HepG2 (cell line): ENCODE measurements at regions not wholly inside any gene's neighbourhood (a gene's known extent, or its start where the extent isn't known, plus 50 kb on each side); places are given as distances from the start of the nearest gene placed in this dataset.

ENCODE experiments used
- ATAC-seq: fragments of 200-7000 bp; cut with Tn5 transposase; 3 replicates; pipeline ENCODE4 v1.9.1; 2020; ENCODE audit warnings: mild to moderate bottlenecking, moderate library complexity
- BruUV-seq: library from RNA; stranded (reverse); fragments of 400-500 nt; replicated peaks from 2 replicates; lab custom pipeline; 2021; lab: Mats Ljungman, UMichigan
- CTCF ChIA-PET: fragments of 300-600 bp; formaldehyde crosslinking; extraction: SDS; loops from one replicate; lab custom pipeline; 2021; ENCODE audit warnings: low total read pairs, inconsistent platforms, low intra/inter-chr PET ratio; lab: Yijun Ruan, JAX
- POLR2A ChIA-PET: fragments of 350-600 bp; sonication (Branson Sonifier 250); formaldehyde crosslinking; loops from one replicate; lab custom pipeline; 2020; ENCODE audit warnings: antibody characterized with exemption, inconsistent platforms; lab: Yijun Ruan, JAX
- DNase-seq: peaks from one replicate; pipeline ENCODE4 v3.0.0-alpha.2; 2015; ENCODE audit warnings: low spot score
- FAIRE-seq: peaks from 3 replicates; lab custom pipeline; 2011; peaks lifted over from hg19 to GRCh38; lab: Jason Lieb, UNC
- H2AFZ ChIP-seq: one replicate; pipeline ENCODE4 v1.6.1; 2011; ENCODE audit warnings: low read length, inconsistent platforms
- H3K27ac ChIP-seq: fragments of 300-600 bp; 3 replicates; pipeline ENCODE4 v1.8.0; 2011; ENCODE audit warnings: mixed run types, mild to moderate bottlenecking, mixed read lengths, low read length, inconsistent platforms; ENCODE audit not compliant: insufficient read depth; ENCODE audit errors: extremely low read length
- H3K27me3 ChIP-seq, 2 experiments: fragments of 200-600 bp in 1 of 2; 2 replicates in 1 of 2; 3 replicates in 1 of 2; pipeline versions ENCODE4 v1.6.0 to v1.8.0; 2011; ENCODE audit warnings: low read length in 2 of 2, mild to moderate bottlenecking in 2 of 2, moderate library complexity in 2 of 2, inconsistent platforms in 1 of 2; ENCODE audit not compliant: insufficient read depth in 2 of 2, control insufficient read depth in 1 of 2
- H3K36me3 ChIP-seq, 2 experiments: fragments of 200-600 bp in 1 of 2; replicated peaks in 1 of 2; 2 replicates in 1 of 2; 3 replicates in 1 of 2; pipeline versions ENCODE4 v1.5.1 to v1.8.0; 2011; ENCODE audit warnings: low read length in 2 of 2, inconsistent platforms in 1 of 2; ENCODE audit not compliant: insufficient read depth in 2 of 2, control insufficient read depth in 1 of 2
- H3K4me1 ChIP-seq: 2 replicates; pipeline ENCODE4 v1.5.1; 2012; ENCODE audit warnings: low read length, inconsistent platforms; ENCODE audit not compliant: insufficient read depth
- H3K4me2 ChIP-seq: 2 replicates; pipeline ENCODE4 v1.6.0; 2011; ENCODE audit warnings: low read depth, low read length, inconsistent platforms
- H3K4me3 ChIP-seq, 3 experiments: fragments of 200-600 bp in 1 of 3; sonication (generic), shearing (Covaris generic) in 1 of 3; replicated peaks in 1 of 3; 2 replicates each; pipeline ENCODE4 v1.5.1; 2011 to 2016; ENCODE audit warnings: low read length in 3 of 3, inconsistent platforms in 2 of 3, low read depth in 2 of 3, mild to moderate bottlenecking in 2 of 3, control low read depth in 1 of 3, mixed read lengths in 1 of 3; ENCODE audit not compliant: insufficient read depth in 1 of 3
- H3K79me2 ChIP-seq: one replicate; pipeline ENCODE4 v1.6.1; 2011; ENCODE audit warnings: low read length, inconsistent platforms; ENCODE audit not compliant: insufficient read depth
- H3K9ac ChIP-seq: 2 replicates; pipeline ENCODE4 v1.6.0; 2011; ENCODE audit warnings: mild to moderate bottlenecking, low read depth, low read length, inconsistent platforms; ENCODE audit not compliant: insufficient read depth
- H3K9me3 ChIP-seq: 2 replicates; pipeline ENCODE4 v1.5.1; 2012; ENCODE audit warnings: mild to moderate bottlenecking, low read length
- H4K20me1 ChIP-seq: 2 replicates; pipeline ENCODE4 v1.6.0; 2011; ENCODE audit warnings: inconsistent platforms, mild to moderate bottlenecking, low read length, moderate library complexity; ENCODE audit not compliant: insufficient read depth
- AHR ChIP-seq: IDR thresholded peaks from 2 replicates; pipeline ENCODE4 v1.6.1; 2018; ENCODE audit warnings: missing genetic modification reagents, missing compliant biosample characterization
- HIC2 ChIP-seq: sonication (generic); formaldehyde crosslinking; IDR thresholded peaks from 2 replicates; pipeline ENCODE4 v1.9.0; 2022; ENCODE audit warnings: low read depth, missing genetic modification reagents
- KLF11 ChIP-seq: IDR thresholded peaks from 2 replicates; pipeline ENCODE4 v1.6.1; 2016; ENCODE audit warnings: missing compliant biosample characterization
- MLLT10 ChIP-seq: sonication (generic); formaldehyde crosslinking; IDR thresholded peaks from 2 replicates; pipeline ENCODE4 v1.4.0; 2020; ENCODE audit warnings: missing genetic modification reagents
- PRMT3 ChIP-seq: sonication (generic); formaldehyde crosslinking; IDR thresholded peaks from 2 replicates; pipeline ENCODE4 v1.8.1; 2022; ENCODE audit warnings: low read depth, mild to moderate bottlenecking, moderate library complexity, missing genetic modification reagents, borderline replicate concordance
- SAFB2 ChIP-seq: sonication (generic); formaldehyde crosslinking; IDR thresholded peaks from 2 replicates; pipeline ENCODE4 v1.5.1; 2020; ENCODE audit warnings: missing genetic modification reagents, low read depth, mild to moderate bottlenecking, borderline replicate concordance
- SOX6 ChIP-seq, 2 experiments: fragments of 450-650 bp in 1 of 2; sonication (generic) in 1 of 2; formaldehyde crosslinking in 1 of 2; IDR thresholded peaks; 2 replicates each; pipeline versions ENCODE4 v1.4.0 to v1.6.1; 2017 to 2020; ENCODE audit warnings: antibody characterized with exemption in 1 of 2, mild to moderate bottlenecking in 1 of 2, missing genetic modification reagents in 1 of 2
- TAF15 ChIP-seq: fragments of 200-400 bp; formaldehyde crosslinking; IDR thresholded peaks from one replicate; pipeline ENCODE4 v1.6.1; 2018; ENCODE audit warnings: mild to moderate bottlenecking, low read depth, low read length; ENCODE audit not compliant: poor library complexity, severe bottlenecking
- ZHX1 ChIP-seq: sonication (generic); formaldehyde crosslinking; IDR thresholded peaks from 2 replicates; pipeline ENCODE4 v1.8.1; 2022; ENCODE audit warnings: low read depth, mild to moderate bottlenecking, missing genetic modification reagents
- ZNF577 ChIP-seq: sonication (generic); formaldehyde crosslinking; IDR thresholded peaks from 2 replicates; pipeline ENCODE4 v1.4.0; 2020; ENCODE audit warnings: mild to moderate bottlenecking, low read depth, missing genetic modification reagents, borderline replicate concordance
- ZNF615 ChIP-seq: sonication (generic); formaldehyde crosslinking; IDR thresholded peaks from 2 replicates; pipeline ENCODE4 v1.5.0; 2020; ENCODE audit warnings: mild to moderate bottlenecking, missing genetic modification reagents, borderline replicate concordance
- ZNF629 ChIP-seq: sonication (generic); formaldehyde crosslinking; conservative IDR thresholded peaks from 2 replicates; pipeline ENCODE4 v1.5.0; 2020; ENCODE audit warnings: missing genetic modification reagents
- ZNF747 ChIP-seq: sonication (generic); formaldehyde crosslinking; IDR thresholded peaks from 2 replicates; pipeline ENCODE4 v1.8.1; 2023; ENCODE audit warnings: missing genetic modification reagents, mild to moderate bottlenecking, borderline replicate concordance
- WGBS: methylation state at CpG from one replicate; pipeline ENCODE4 v1.1.6; 2017; ENCODE audit warnings: low lambda C conversion rate; 5-methylcytosine and 5-hydroxymethylcytosine counted together
- in situ Hi-C: cut with HindIII; loops from 2 replicates; pipeline ENCODE4 v1.10.0; 2017; ENCODE audit warnings: low pct_unique_long_range_greater_than_20kb; ENCODE audit not compliant: extremely low pct_ligation_motif_present
- intact Hi-C: fragments of 100-400 bp; cut with micrococcal nuclease; formaldehyde crosslinking; loops from one replicate; pipeline ENCODE4 v1.10.0; 2022; ENCODE audit not compliant: unreplicated experiment

GRCh38 chr14:104512061-104512460 is 67.5 kb upstream of the C14orf180 start:
- BruUV-seq: no TSS peak
- no peak overlapping the region for H2AFZ ChIP-seq
- H3K79me2 ChIP-seq: no peaks in the 10 kb centered on the region
- H3K4me3 ChIP-seq: no peak overlapping the region
- POLR2A ChIA-PET: no interaction called here
- TF ChIP-seq ZNF629 (CRISPR knock-in tag): no peak
- no peak for TF ChIP-seq KLF11 (CRISPR knock-in tag)
- no peak for TF ChIP-seq HIC2 (CRISPR knock-in tag)
- TF ChIP-seq ZNF577 (CRISPR knock-in tag): no peak
- TF ChIP-seq AHR: no peak
- TF ChIP-seq, all 625 proteins: peak for 0
- Histone ChIP-seq H3K9ac (no peak overlapping the region), H3K27ac (no peak overlapping the region), H3K4me1 (no peaks in the 10 kb centered on the region), H4K20me1 (no peaks in the 10 kb centered on the region), H3K4me2 (no peak overlapping the region), H3K36me3 (no peaks in the 10 kb centered on the region), H3K27me3 (peaks cover 1 to 8% of the 10 kb centered on the region in 2 experiments; a peak in 4 of 5 replicates), H3K9me3 (no peaks in the 10 kb centered on the region)
- intact Hi-C loops: no loop called here
- in situ Hi-C loops: no loop called here
- WGBS: 13% methylated on average over 5 of the region's 10 CpGs
- CTCF ChIA-PET: no interaction called here
- FAIRE-seq (no peak), ATAC-seq (no peak), DNase-seq (no peak)

GRCh38 chr14:104512771-104513640 is 66.6 kb upstream of the C14orf180 start:
- H4K20me1 ChIP-seq: no peaks in the 10 kb centered on the region
- BruUV-seq: no TSS peak
- H3K36me3 ChIP-seq: no peaks in the 10 kb centered on the region
- DNase-seq: no peak
- in situ Hi-C loops (no loop called here), intact Hi-C loops (no loop called here)
- no peak overlapping the region for H3K4me3 ChIP-seq
- H2AFZ ChIP-seq: no peak overlapping the region
- no peak; the same call in 2 of the 3 replicates for ATAC-seq
- H3K27ac ChIP-seq: no peak overlapping the region
- no peak overlapping the region for H3K4me2 ChIP-seq
- no peaks in the 10 kb centered on the region for H3K4me1 ChIP-seq
- no peak overlapping the region for H3K9ac ChIP-seq
- H3K79me2 ChIP-seq: no peaks in the 10 kb centered on the region
- no peaks in the 10 kb centered on the region for H3K9me3 ChIP-seq
- POLR2A ChIA-PET: no interaction called here
- FAIRE-seq: no peak
- CTCF ChIA-PET: no interaction called here
- WGBS: 14% methylated on average over 13 of the region's 35 CpGs
- peaks cover 1 to 4% of the 10 kb centered on the region in 2 experiments; a peak in 4 of 5 replicates for H3K27me3 ChIP-seq
- TF ChIP-seq SAFB2 (no peak), SOX6 (IDR thresholded peaks at IDR 0.05) (no peak), SOX6 (CRISPR knock-in tag; IDR thresholded peaks at IDR 0.05) (no peak), ZNF615 (CRISPR knock-in tag) (no peak), MLLT10 (CRISPR knock-in tag) (no peak), ZNF747 (CRISPR knock-in tag) (no peak), TAF15 (no peak), ZHX1 (CRISPR knock-in tag) (no peak), PRMT3 (CRISPR knock-in tag) (no peak)
